ENCODE measurements at regions not wholly inside any gene's neighbourhood (a gene's known extent, or its start where the extent isn't known, plus 50 kb on each side); places are given as distances from the start of the nearest gene placed in this dataset.

GRCh38 chr11:43238341-43238740, 73.5 kb upstream of the API5 start:
- DNase-seq, result no peak
- no peaks in the 10 kb centered on the region for H3K36me3 Mint-ChIP-seq
- H3K4me3 ChIP-seq (replicated peaks in 1 of 3; ENCODE audit: low read depth in 2 of 3, low read length in 3 of 3), result no peak overlapping the region

GRCh38 chr11:43239791-43240190, 72.0 kb upstream of the API5 start:
- Histone ChIP-seq H3K27me3 (ENCODE audit: control insufficient read depth in 2 of 2, insufficient read depth in 2 of 2, low read length in 2 of 2) (no peaks in the 10 kb centered on the region), H3K79me2 (ENCODE audit: insufficient read depth, low read length) (no peaks in the 10 kb centered on the region), H3K9ac (ENCODE audit: insufficient read depth, low read length, poor library complexity, severe bottlenecking) (no peak overlapping the region), H4K20me1 (ENCODE audit: insufficient read depth, low read length) (no peaks in the 10 kb centered on the region), H3K4me1 (ENCODE audit: control insufficient read depth in 1 of 2, insufficient read depth in 2 of 2, low read length in 2 of 2) (no peaks in the 10 kb centered on the region), H3K4me3 (replicated peaks in 1 of 3; ENCODE audit: low read depth in 2 of 3, low read length in 3 of 3) (no peak overlapping the region), H3K36me3 (replicated peaks in 1 of 2; ENCODE audit: control insufficient read depth in 1 of 2, insufficient read depth in 2 of 2, low read length in 2 of 2) (no peaks in the 10 kb centered on the region), H3K27ac (ENCODE audit: low read depth in 1 of 2, low read length in 2 of 2) (no peak overlapping the region), H2AFZ (ENCODE audit: insufficient read depth, low read depth, low read length, poor library complexity, severe bottlenecking) (no peak overlapping the region), H3K9me3 (replicated peaks in 1 of 2; ENCODE audit: control insufficient read depth in 1 of 2, insufficient read depth in 1 of 2, low read length in 2 of 2) (no peaks in the 10 kb centered on the region), H3K4me2 (replicated peaks; ENCODE audit: extremely low read depth, low read length, poor library complexity, severe bottlenecking) (no peak overlapping the region)
- Mint-ChIP-seq H3K4me3 (no peak overlapping the region), H3K27ac (no peak overlapping the region), H3K4me1 (no peaks in the 10 kb centered on the region), H3K36me3 (no peaks in the 10 kb centered on the region), H3K27me3 (ENCODE audit: low read depth in 3 of 3) (peaks cover 0 to 2% (median 0%) of the 10 kb centered on the region in 3 donors), H3K9me3 (peaks cover 0 to 10% (median 2%) of the 10 kb centered on the region in 7 donors)
- no CpG with 5 or more reads among the region's 3 CpGs for WGBS (ENCODE audit: insufficient coverage)
- TF ChIP-seq CTCF (IDR thresholded peaks at IDR 0.05), result no peak
- DNase-seq, result no peak
- intact Hi-C loops (cut with micrococcal nuclease), result no loop called here

More at GRCh38 chr11:43238341-43238740, 73.5 kb upstream of the API5 start:
- Histone ChIP-seq H3K79me2 (ENCODE audit: insufficient read depth, low read length) (no peaks in the 10 kb centered on the region), H4K20me1 (ENCODE audit: insufficient read depth, low read length) (no peaks in the 10 kb centered on the region), H3K27me3 (ENCODE audit: control insufficient read depth in 2 of 2, insufficient read depth in 2 of 2, low read length in 2 of 2) (no peaks in the 10 kb centered on the region), H3K9me3 (replicated peaks in 1 of 2; ENCODE audit: control insufficient read depth in 1 of 2, insufficient read depth in 1 of 2, low read length in 2 of 2) (no peaks in the 10 kb centered on the region), H3K27ac (ENCODE audit: low read depth in 1 of 2, low read length in 2 of 2) (no peak overlapping the region), H3K36me3 (replicated peaks in 1 of 2; ENCODE audit: control insufficient read depth in 1 of 2, insufficient read depth in 2 of 2, low read length in 2 of 2) (no peaks in the 10 kb centered on the region), H2AFZ (ENCODE audit: insufficient read depth, low read depth, low read length, poor library complexity, severe bottlenecking) (no peak overlapping the region), H3K9ac (ENCODE audit: insufficient read depth, low read length, poor library complexity, severe bottlenecking) (no peak overlapping the region), H3K4me1 (ENCODE audit: control insufficient read depth in 1 of 2, insufficient read depth in 2 of 2, low read length in 2 of 2) (no peaks in the 10 kb centered on the region), H3K4me2 (replicated peaks; ENCODE audit: extremely low read depth, low read length, poor library complexity, severe bottlenecking) (no peak overlapping the region)
- Mint-ChIP-seq H3K9me3 (peaks cover 0 to 10% (median under 1%) of the 10 kb centered on the region in 7 donors), H3K27me3 (ENCODE audit: low read depth in 3 of 3) (no peaks in the 10 kb centered on the region), H3K27ac (no peak overlapping the region), H3K4me1 (no peaks in the 10 kb centered on the region), H3K4me3 (no peak overlapping the region)
- intact Hi-C loops (cut with micrococcal nuclease), result no loop called here
- TF ChIP-seq CTCF (IDR thresholded peaks at IDR 0.05), result no peak
- WGBS (ENCODE audit: insufficient coverage), result no CpG with 5 or more reads among the region's 3 CpGs
